NT2/D1 (cell line): ENCODE measurements at regions not wholly inside any gene's neighbourhood (a gene's known extent, or its start where the extent isn't known, plus 50 kb on each side); places are given as distances from the start of the nearest gene placed in this dataset.

Experiments used
- YY1 ChIP-seq: IDR thresholded peaks from 2 replicates; pipeline ENCODE4 v1.6.1; 2011; ENCODE audit not compliant: insufficient read length, insufficient read depth
- ZNF274 ChIP-seq: IDR thresholded peaks from 2 replicates; pipeline ENCODE4 v1.6.1; 2011; ENCODE audit warnings: mild to moderate bottlenecking, low read depth, low read length

DNA sequence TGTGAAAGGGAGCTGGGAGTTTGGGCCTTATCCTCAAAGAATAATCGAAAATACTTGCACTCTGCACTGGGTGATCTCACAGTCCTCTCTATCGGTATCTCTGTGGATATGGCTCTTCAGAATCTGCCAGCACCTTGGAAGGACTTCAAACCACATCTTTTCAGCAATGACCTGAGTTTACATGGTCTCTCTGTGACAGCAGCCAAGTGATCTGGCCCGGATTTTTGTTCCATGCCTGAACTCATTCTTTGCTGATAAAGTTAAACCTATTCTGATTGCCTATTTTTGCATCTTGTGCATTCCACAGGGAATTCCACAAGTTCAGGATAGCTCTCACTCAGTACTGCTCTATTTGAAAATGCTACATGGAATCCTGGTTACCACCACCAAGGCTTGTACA, 98.9 kb downstream of the HDGFL1 start:
- TF ChIP-seq YY1 (no peak), ZNF274 (no peak)
